ENCODE measurements at regions not wholly inside any gene's neighbourhood (a gene's known extent, or its start where the extent isn't known, plus 50 kb on each side); places are given as distances from the start of the nearest gene placed in this dataset.

- intact Hi-C loops (cut with micrococcal nuclease) (loop anchor here (1.0 to 2.0 kb wide), 3 partner anchors 48 to 386 kb away; partner anchors contain the start of gene HEY2), dilution Hi-C loops (cut with MboI; ENCODE audit: extremely low pct_ligation_motif_present, low sequenced_read_pairs) (no loop called here)
- H4K20me1 ChIP-seq (replicated peaks; ENCODE audit: control insufficient read depth, extremely low read depth, insufficient read depth, low read length): no peaks in the 10 kb centered on the region
- H3K9ac ChIP-seq (replicated peaks; ENCODE audit: extremely low read depth, insufficient read depth, low read length): peak overlapping the region; percentile 77
- peaks cover 16% of the 10 kb centered on the region for H3K4me1 ChIP-seq (ENCODE audit: control insufficient read depth, extremely low read depth, insufficient read depth, low read length)
- FAIRE-seq: peak; percentile 92
- CTCF ChIA-PET: interaction anchor here (0.7 to 0.9 kb wide), 3 partner anchors 13 to 390 kb away, joined by 3 to 5 read pairs (median 4); no protein-coding TSS in a partner anchor
- H3K9me3 ChIP-seq (replicated peaks; ENCODE audit: control insufficient read depth, insufficient read depth, low read length): no peaks in the 10 kb centered on the region
- peak; percentile 64 for DNase-seq (ENCODE audit: low read depth, low spot score)
- peak overlapping the region; percentile 85 for H3K4me2 ChIP-seq (ENCODE audit: insufficient read depth, low read length)
- no TSS peak for BruUV-seq (replicated peaks)
- peak overlapping the region; percentile 58 for H3K27ac ChIP-seq (ENCODE audit: insufficient read depth, low read depth, low read length)
- H3K79me2 ChIP-seq (ENCODE audit: control insufficient read depth, insufficient read depth, low read length): no peaks in the 10 kb centered on the region
- TF ChIP-seq POLR2AphosphoS5 (IDR thresholded peaks at IDR 0.05; ENCODE audit: insufficient read depth, low read depth, low read length) (peak; percentile 22), POLR2A (IDR thresholded peaks at IDR 0.05; ENCODE audit: low read depth, low read length) (no peak), FOS (IDR thresholded peaks at IDR 0.05; ENCODE audit: borderline replicate concordance, insufficient read depth, low read length) (peak; percentile 84), MYC (IDR thresholded peaks at IDR 0.05; ENCODE audit: low read depth, low read length) (no peak), EZH2 (IDR thresholded peaks at IDR 0.05; ENCODE audit: borderline replicate concordance, low read depth, low read length, severe bottlenecking) (peak; percentile 45), JUN (IDR thresholded peaks at IDR 0.05; ENCODE audit: borderline replicate concordance, insufficient read depth, insufficient read length, low read depth) (peak; percentile 49), GATA2 (IDR thresholded peaks at IDR 0.05; ENCODE audit: insufficient read depth, insufficient read length, low read depth, low read length) (peak; percentile 20)
- no peaks in the 10 kb centered on the region for H3K36me3 ChIP-seq (ENCODE audit: control insufficient read depth in 2 of 2, extremely low read depth in 1 of 2, insufficient read depth in 2 of 2, low read length in 2 of 2)
- H3K9me1 ChIP-seq (replicated peaks; ENCODE audit: control insufficient read depth, extremely low read depth, insufficient read depth, low read length): no peaks in the 10 kb centered on the region
- peak overlapping the region; percentile 88 for H2AFZ ChIP-seq (ENCODE audit: low read depth, low read length)
- POLR2A ChIA-PET: no interaction called here
- peak overlapping the region; percentile 31 to 63 (median 42) for H3K4me3 ChIP-seq (replicated peaks in 1 of 3; ENCODE audit: insufficient read depth in 1 of 3, low read depth in 1 of 3, low read length in 3 of 3)
- peaks cover 15 to 27% of the 10 kb centered on the region in 2 experiments for H3K27me3 ChIP-seq (ENCODE audit: control insufficient read depth in 2 of 2, insufficient read depth in 2 of 2, low read length in 2 of 2)
Measured at GRCh38 chr6:125363039-125363823, 61.5 kb upstream of the HDDC2 start.

- Histone ChIP-seq H3K79me2 (ENCODE audit: control insufficient read depth, insufficient read depth, low read length) (no peaks in the 10 kb centered on the region), H3K36me3 (ENCODE audit: control insufficient read depth in 2 of 2, extremely low read depth in 1 of 2, insufficient read depth in 2 of 2, low read length in 2 of 2) (no peaks in the 10 kb centered on the region), H3K9ac (replicated peaks; ENCODE audit: extremely low read depth, insufficient read depth, low read length) (peak overlapping the region; percentile 77), H3K4me2 (ENCODE audit: insufficient read depth, low read length) (peak overlapping the region; percentile 85), H3K9me1 (replicated peaks; ENCODE audit: control insufficient read depth, extremely low read depth, insufficient read depth, low read length) (no peaks in the 10 kb centered on the region), H3K9me3 (replicated peaks; ENCODE audit: control insufficient read depth, insufficient read depth, low read length) (no peaks in the 10 kb centered on the region), H4K20me1 (replicated peaks; ENCODE audit: control insufficient read depth, extremely low read depth, insufficient read depth, low read length) (no peaks in the 10 kb centered on the region), H3K27me3 (ENCODE audit: control insufficient read depth in 2 of 2, insufficient read depth in 2 of 2, low read length in 2 of 2) (peaks cover 17 to 27% of the 10 kb centered on the region in 2 experiments), H3K4me1 (ENCODE audit: control insufficient read depth, extremely low read depth, insufficient read depth, low read length) (peaks cover 16% of the 10 kb centered on the region), H3K4me3 (replicated peaks in 1 of 3; ENCODE audit: insufficient read depth in 1 of 3, low read depth in 1 of 3, low read length in 3 of 3) (peak overlapping the region in 2 of 3 experiments; percentile 42 to 63), H2AFZ (ENCODE audit: low read depth, low read length) (peak overlapping the region; percentile 88), H3K27ac (ENCODE audit: insufficient read depth, low read depth, low read length) (no peak overlapping the region)
- ChIA-PET POLR2A (no interaction called here), CTCF (no interaction called here)
- DNase-seq (ENCODE audit: low read depth, low spot score): no peak
- intact Hi-C loops (cut with micrococcal nuclease): loop anchor here (1.0 to 2.0 kb wide), 3 partner anchors 49 to 385 kb away; partner anchors contain the start of gene HEY2
- BruUV-seq (replicated peaks): no TSS peak
- no peak for TF ChIP-seq POLR2AphosphoS5 (IDR thresholded peaks at IDR 0.05; ENCODE audit: insufficient read depth, low read depth, low read length)
- no peak for TF ChIP-seq GATA2 (IDR thresholded peaks at IDR 0.05; ENCODE audit: insufficient read depth, insufficient read length, low read depth, low read length)
- TF ChIP-seq CTCF (IDR thresholded peaks at IDR 0.05; ENCODE audit: extremely low read depth in 1 of 2, insufficient read depth in 1 of 2, low read depth in 1 of 2, low read length in 2 of 2): no peak
- TF ChIP-seq JUN (IDR thresholded peaks at IDR 0.05; ENCODE audit: borderline replicate concordance, insufficient read depth, insufficient read length, low read depth): no peak
- TF ChIP-seq, protein P1, sequence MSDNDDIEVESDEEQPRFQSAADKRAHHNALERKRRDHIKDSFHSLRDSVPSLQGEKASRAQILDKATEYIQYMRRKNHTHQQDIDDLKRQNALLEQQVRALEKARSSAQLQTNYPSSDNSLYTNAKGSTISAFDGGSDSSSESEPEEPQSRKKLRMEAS (IDR thresholded peaks at IDR 0.05; ENCODE audit: insufficient read depth, insufficient read length): no peak
- no peak for TF ChIP-seq FOS (IDR thresholded peaks at IDR 0.05; ENCODE audit: borderline replicate concordance, insufficient read depth, low read length)
- no peak for TF ChIP-seq EZH2 (IDR thresholded peaks at IDR 0.05; ENCODE audit: borderline replicate concordance, low read depth, low read length, severe bottlenecking)
- TF ChIP-seq POLR2A (IDR thresholded peaks at IDR 0.05; ENCODE audit: low read depth, low read length): no peak
- TF ChIP-seq MYC (IDR thresholded peaks at IDR 0.05; ENCODE audit: low read depth, low read length): no peak
- dilution Hi-C loops (cut with MboI; ENCODE audit: extremely low pct_ligation_motif_present, low sequenced_read_pairs): no loop called here
- FAIRE-seq: no peak
Measured at GRCh38 chr6:125363824-125364165, 62.0 kb upstream of the HDDC2 start.

All from endothelial cell of umbilical vein (primary cell).